Osteoblast (primary cell): ENCODE measurements at regions not wholly inside any gene's neighbourhood (a gene's known extent, or its start where the extent isn't known, plus 50 kb on each side); places are given as distances from the start of the nearest gene placed in this dataset.
"Not testable (repeated sequence)": the region's sequence is repeated elsewhere in the genome, so short reads cannot be mapped to it uniquely, and the experiment has no call there.

Experiments
- DNase-seq: peaks from one replicate; pipeline ENCODE4 v3.0.0; 2011; ENCODE audit warnings: low spot score, mixed read lengths; ENCODE audit not compliant: insufficient read length; ENCODE audit errors: missing footprints
- H2AFZ ChIP-seq: 2 replicates; pipeline ENCODE4 v1.6.0; 2011; ENCODE audit warnings: mild to moderate bottlenecking, low read length
- H3K27ac ChIP-seq: 2 replicates; pipeline ENCODE4 v1.5.1; 2011; ENCODE audit warnings: mild to moderate bottlenecking, low read depth, low read length, moderate library complexity
- H3K27me3 ChIP-seq: 2 replicates; pipeline ENCODE4 v1.6.0; 2012; ENCODE audit warnings: mild to moderate bottlenecking, control low read depth, inconsistent platforms, low read length, moderate library complexity; ENCODE audit not compliant: insufficient read depth
- H3K36me3 ChIP-seq: 2 replicates; pipeline ENCODE4 v1.5.1; 2011; ENCODE audit warnings: mild to moderate bottlenecking, low read length, control low read depth, moderate library complexity; ENCODE audit not compliant: insufficient read depth
- H3K4me1 ChIP-seq: 2 replicates; pipeline ENCODE4 v1.5.1; 2011; ENCODE audit warnings: mild to moderate bottlenecking, low read length, control low read depth, moderate library complexity; ENCODE audit not compliant: insufficient read depth
- H3K4me2 ChIP-seq: 2 replicates; pipeline ENCODE4 v1.6.0; 2011; ENCODE audit warnings: mild to moderate bottlenecking, low read length; ENCODE audit not compliant: insufficient read depth
- H3K4me3 ChIP-seq: fragments of 200-600 bp; sonication (generic); 3 replicates; pipeline ENCODE4 v1.5.1; 2012; ENCODE audit warnings: mild to moderate bottlenecking, low read length, inconsistent platforms; ENCODE audit not compliant: insufficient read depth
- H3K79me2 ChIP-seq: 2 replicates; pipeline ENCODE4 v1.6.0; 2012; ENCODE audit warnings: mild to moderate bottlenecking, low read length, control low read depth, inconsistent platforms; ENCODE audit not compliant: insufficient read depth
- H3K9me3 ChIP-seq: 2 replicates; pipeline ENCODE4 v1.5.1; 2011; ENCODE audit warnings: low read depth, low read length, control low read depth
- H4K20me1 ChIP-seq: 2 replicates; pipeline ENCODE4 v1.6.0; 2012; ENCODE audit warnings: mild to moderate bottlenecking, low read length, control low read depth; ENCODE audit not compliant: insufficient read depth
- TF ChIP-seq, protein P1 (sequence below): IDR thresholded peaks from 2 replicates; pipeline ENCODE4 v1.5.1; 2011; ENCODE audit warnings: mild to moderate bottlenecking, low read depth, low read length, moderate library complexity; ENCODE audit errors: extremely low read depth

DNA sequence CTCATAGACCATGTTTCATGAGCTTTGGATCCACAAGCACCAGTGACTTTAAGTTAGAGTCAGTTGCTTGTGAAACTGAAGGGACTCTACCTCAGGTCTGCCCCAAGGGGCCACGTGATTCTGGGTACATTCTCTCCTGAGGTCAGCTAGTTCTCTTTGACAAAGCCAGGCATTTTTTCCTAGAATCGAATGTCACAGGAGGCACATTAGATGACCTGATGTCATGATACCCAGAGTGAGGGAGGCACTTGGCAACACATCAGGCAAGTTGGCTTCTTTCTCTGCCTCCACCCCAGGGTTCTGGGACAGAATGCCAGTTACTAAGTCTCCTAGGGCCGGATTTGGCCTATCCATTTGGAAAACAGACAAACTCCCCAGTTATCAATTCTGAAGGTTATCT, 93.0 kb downstream of the APIP start:
- TF ChIP-seq, protein P1, sequence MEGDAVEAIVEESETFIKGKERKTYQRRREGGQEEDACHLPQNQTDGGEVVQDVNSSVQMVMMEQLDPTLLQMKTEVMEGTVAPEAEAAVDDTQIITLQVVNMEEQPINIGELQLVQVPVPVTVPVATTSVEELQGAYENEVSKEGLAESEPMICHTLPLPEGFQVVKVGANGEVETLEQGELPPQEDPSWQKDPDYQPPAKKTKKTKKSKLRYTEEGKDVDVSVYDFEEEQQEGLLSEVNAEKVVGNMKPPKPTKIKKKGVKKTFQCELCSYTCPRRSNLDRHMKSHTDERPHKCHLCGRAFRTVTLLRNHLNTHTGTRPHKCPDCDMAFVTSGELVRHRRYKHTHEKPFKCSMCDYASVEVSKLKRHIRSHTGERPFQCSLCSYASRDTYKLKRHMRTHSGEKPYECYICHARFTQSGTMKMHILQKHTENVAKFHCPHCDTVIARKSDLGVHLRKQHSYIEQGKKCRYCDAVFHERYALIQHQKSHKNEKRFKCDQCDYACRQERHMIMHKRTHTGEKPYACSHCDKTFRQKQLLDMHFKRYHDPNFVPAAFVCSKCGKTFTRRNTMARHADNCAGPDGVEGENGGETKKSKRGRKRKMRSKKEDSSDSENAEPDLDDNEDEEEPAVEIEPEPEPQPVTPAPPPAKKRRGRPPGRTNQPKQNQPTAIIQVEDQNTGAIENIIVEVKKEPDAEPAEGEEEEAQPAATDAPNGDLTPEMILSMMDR = no peak
- no peaks in the 10 kb centered on the region for H3K9me3 ChIP-seq
- no peaks in the 10 kb centered on the region for H3K79me2 ChIP-seq
- peaks cover 38% of the 10 kb centered on the region for H3K27me3 ChIP-seq
- no peak overlapping the region for H3K4me2 ChIP-seq
- H2AFZ ChIP-seq = no peak overlapping the region
- no peaks in the 10 kb centered on the region for H3K4me1 ChIP-seq
- H3K4me3 ChIP-seq = no peak overlapping the region
- H3K27ac ChIP-seq = no peak overlapping the region
- no peaks in the 10 kb centered on the region for H4K20me1 ChIP-seq
- DNase-seq = no peak
- no peaks in the 10 kb centered on the region for H3K36me3 ChIP-seq

GRCh38 chr11:34819740-34820482, 96.3 kb downstream of the APIP start:
- TF ChIP-seq, protein P1 = no peak
- H3K36me3 ChIP-seq = no peaks in the 10 kb centered on the region
- H3K27me3 ChIP-seq = peaks cover 35% of the 10 kb centered on the region
- H2AFZ ChIP-seq = no peak overlapping the region
- H3K4me2 ChIP-seq = no peak overlapping the region
- no peak overlapping the region for H3K27ac ChIP-seq
- H4K20me1 ChIP-seq = no peaks in the 10 kb centered on the region
- no peaks in the 10 kb centered on the region for H3K9me3 ChIP-seq
- H3K4me1 ChIP-seq = no peaks in the 10 kb centered on the region
- no peak for DNase-seq
- H3K4me3 ChIP-seq = no peak overlapping the region
- no peaks in the 10 kb centered on the region for H3K79me2 ChIP-seq

DNA sequence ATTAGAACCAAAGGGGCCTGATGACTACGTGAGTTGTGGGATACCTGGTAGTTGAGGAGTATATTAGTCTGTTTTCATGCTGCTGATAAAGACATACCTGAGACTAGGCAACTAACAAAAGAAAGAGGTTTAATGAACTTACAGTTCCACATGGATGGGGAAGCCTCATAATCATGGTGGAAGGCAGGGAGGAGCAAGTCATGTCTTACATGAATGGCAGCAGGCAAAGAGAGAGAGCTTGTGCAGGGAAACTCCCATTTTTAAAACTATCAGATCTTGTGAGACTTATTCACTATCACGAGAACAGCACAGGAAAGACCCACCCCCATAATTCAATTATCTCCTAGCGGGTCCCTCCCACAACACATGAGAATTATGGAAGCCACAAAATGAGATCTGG, 98.4 kb downstream of the APIP start:
- not testable (repeated sequence) for H3K4me2 ChIP-seq, H4K20me1 ChIP-seq, H3K27ac ChIP-seq, DNase-seq, H3K36me3 ChIP-seq, H3K9me3 ChIP-seq, H3K4me1 ChIP-seq, H3K79me2 ChIP-seq, H3K4me3 ChIP-seq, H2AFZ ChIP-seq
- H3K27me3 ChIP-seq = peaks cover 18% of the 10 kb centered on the region

GRCh38 chr11:34816698-34817213, 99.4 kb downstream of the APIP start:
- Histone ChIP-seq H4K20me1 (no peaks in the 10 kb centered on the region), H3K79me2 (no peaks in the 10 kb centered on the region), H3K4me2 (no peak overlapping the region), H3K36me3 (no peaks in the 10 kb centered on the region), H2AFZ (no peak overlapping the region), H3K27me3 (peaks cover 16% of the 10 kb centered on the region), H3K4me1 (no peaks in the 10 kb centered on the region), H3K27ac (no peak overlapping the region), H3K9me3 (no peaks in the 10 kb centered on the region), H3K4me3 (no peak overlapping the region)
- TF ChIP-seq, protein P1 = no peak
- DNase-seq = no peak
